H1 (cell line): ENCODE measurements at regions not wholly inside any gene's neighbourhood (a gene's known extent, or its start where the extent isn't known, plus 50 kb on each side); places are given as distances from the start of the nearest gene placed in this dataset.

Experiments used
- BRCA1 ChIP-seq: IDR thresholded peaks from 2 replicates; pipeline ENCODE4 v1.6.1; 2012; ENCODE audit warnings: low read depth, low read length, improper control_type of control experiment
- CHD1 ChIP-seq: IDR thresholded peaks from 2 replicates; pipeline ENCODE4 v1.6.1; 2012; ENCODE audit warnings: low read depth, low read length, improper control_type of control experiment
- CHD7 ChIP-seq: fragments of 300-600 bp; sonication (generic); IDR thresholded peaks from 2 replicates; pipeline ENCODE4 v1.7.1; 2012; ENCODE audit warnings: low read length, moderate library complexity, mild to moderate bottlenecking, inconsistent platforms; ENCODE audit not compliant: insufficient replicate concordance
- CREB1 ChIP-seq: IDR thresholded peaks from 2 replicates; pipeline ENCODE4 v1.6.1; 2012; ENCODE audit warnings: inconsistent platforms
- EZH2 ChIP-seq: fragments of 200-600 bp; sonication (generic); IDR thresholded peaks from 2 replicates; pipeline ENCODE4 v1.7.1; 2012; ENCODE audit warnings: low read depth, mild to moderate bottlenecking, moderate library complexity, low read length, inconsistent platforms; ENCODE audit not compliant: severe bottlenecking
- GTF2F1 ChIP-seq: IDR thresholded peaks from 2 replicates; pipeline ENCODE4 v1.6.1; 2012; ENCODE audit warnings: low read depth, low read length, improper control_type of control experiment, borderline replicate concordance
- JUN ChIP-seq: IDR thresholded peaks from 2 replicates; pipeline ENCODE4 v1.6.1; 2011; ENCODE audit warnings: low read depth, mild to moderate bottlenecking, improper control_type of control experiment, low read length
- JUND ChIP-seq: IDR thresholded peaks from 2 replicates; pipeline ENCODE4 v1.6.1; 2011; ENCODE audit warnings: mild to moderate bottlenecking, improper control_type of control experiment, low read length
- KDM1A ChIP-seq: fragments of 200-600, 300-600 bp; sonication (generic); IDR thresholded peaks from 2 replicates; pipeline ENCODE4 v1.7.1; 2016; ENCODE audit warnings: mild to moderate bottlenecking, low read length, borderline replicate concordance
- MAFK ChIP-seq: IDR thresholded peaks from 2 replicates; pipeline ENCODE4 v1.6.1; 2012; ENCODE audit warnings: low read depth, mild to moderate bottlenecking, improper control_type of control experiment, low read length
- RBBP5 ChIP-seq: IDR thresholded peaks from 2 replicates; pipeline ENCODE4 v1.7.1; 2012; ENCODE audit warnings: low read depth, mild to moderate bottlenecking, inconsistent platforms, low read length, moderate library complexity, borderline replicate concordance
- SIN3A ChIP-seq, 2 experiments: IDR thresholded peaks in 1 of 2; conservative IDR thresholded peaks in 1 of 2; 2 replicates each; pipeline ENCODE4 v1.6.1; 2011 to 2012; ENCODE audit warnings: low read length in 2 of 2, improper control_type of control experiment in 1 of 2, low read depth in 1 of 2, mild to moderate bottlenecking in 1 of 2
- SP1 ChIP-seq: IDR thresholded peaks from 2 replicates; pipeline ENCODE4 v1.6.1; 2011; ENCODE audit warnings: low read depth, low read length

GRCh38 chrX:39525758-39526157, 572.0 kb downstream of the BCOR start (continued):
- no peak for TF ChIP-seq CHD7
- TF ChIP-seq MAFK: no peak
- no peak for TF ChIP-seq CREB1
- no peak for TF ChIP-seq BRCA1
- TF ChIP-seq SP1: no peak
- no peak for TF ChIP-seq JUN
- TF ChIP-seq RBBP5: no peak
- no peak for TF ChIP-seq JUND
- no peak for TF ChIP-seq EZH2
- no peak for TF ChIP-seq SIN3A (conservative IDR thresholded peaks at IDR 0.05 in 1 of 2, IDR thresholded peaks at IDR 0.05 in 1 of 2; ENCODE audit: low read depth in 1 of 2, low read length in 2 of 2)
- no peak for TF ChIP-seq GTF2F1
- no peak for TF ChIP-seq CHD1
- no peak for TF ChIP-seq KDM1A
